Uterus (tissue), 2 donors: ENCODE measurements at regions not wholly inside any gene's neighbourhood (a gene's known extent, or its start where the extent isn't known, plus 50 kb on each side); places are given as distances from the start of the nearest gene placed in this dataset.

Experiments
- CTCF ChIP-seq, 4 experiments: fragments of 200-600 bp in 2 of 4; fragments of 450-650 bp in 2 of 4; sonication (generic) in 2 of 4; IDR thresholded peaks; one replicate each; pipeline ENCODE4 v1.5.1; 2016 to 2019; ENCODE audit warnings: antibody characterized with exemption in 4 of 4, mild to moderate bottlenecking in 2 of 4, moderate library complexity in 1 of 4
- POLR2A ChIP-seq, 2 donors: fragments of 450-650 bp; IDR thresholded peaks; one replicate each; pipeline ENCODE4 v1.6.1; 2016; ENCODE audit warnings: antibody characterized with exemption in 2 of 2, mild to moderate bottlenecking in 1 of 2, moderate library complexity in 1 of 2

DNA sequence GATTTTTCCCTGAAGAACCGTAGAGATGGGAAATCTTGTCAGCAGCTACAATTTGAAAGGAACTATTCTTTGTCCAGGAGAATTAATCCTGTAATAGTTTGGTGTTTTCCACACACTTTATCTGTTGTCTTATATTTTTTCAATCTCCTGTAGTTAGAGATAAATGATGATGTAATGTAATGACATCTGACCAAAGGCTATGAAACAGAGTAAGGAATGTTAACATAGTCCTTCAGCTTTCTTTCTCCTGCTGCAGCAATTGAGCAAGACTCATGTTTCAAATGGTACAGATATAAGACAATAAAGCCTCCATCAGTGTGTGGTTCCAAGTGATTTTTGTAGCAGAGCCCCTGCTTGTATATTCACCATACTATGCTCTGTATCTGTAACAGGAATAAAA lies 1028.4 kb downstream of the SI start:
- no peak for TF ChIP-seq CTCF (IDR thresholded peaks at IDR 0.05)
- TF ChIP-seq POLR2A (IDR thresholded peaks at IDR 0.05) = no peak
